ENCODE measurements at regions not wholly inside any gene's neighbourhood (a gene's known extent, or its start where the extent isn't known, plus 50 kb on each side); places are given as distances from the start of the nearest gene placed in this dataset.

DNA sequence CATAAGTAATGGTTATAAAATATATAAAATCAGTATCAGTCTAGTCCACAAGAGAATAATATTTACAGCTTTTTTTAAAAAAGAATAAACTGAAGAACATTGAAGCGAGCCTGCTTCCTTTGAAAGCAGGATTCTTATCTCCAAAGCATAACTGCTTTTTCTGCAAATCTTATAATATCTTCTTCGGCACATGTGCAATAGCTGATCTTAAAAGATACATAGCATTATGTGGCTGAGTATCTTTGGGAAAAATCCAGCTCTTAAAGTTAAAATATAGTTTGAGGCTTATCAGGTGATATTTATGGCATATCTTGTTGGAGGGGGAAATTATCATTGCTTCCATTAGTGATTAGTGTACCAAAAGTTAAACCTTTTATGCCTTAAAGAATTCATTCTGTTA lies 523.9 kb upstream of the ADGRL4 start:
- in situ Hi-C loops (cut with MboI; ENCODE audit: low sequenced_read_pairs, unreplicated experiment): no loop called here
- TF ChIP-seq, protein P1, sequence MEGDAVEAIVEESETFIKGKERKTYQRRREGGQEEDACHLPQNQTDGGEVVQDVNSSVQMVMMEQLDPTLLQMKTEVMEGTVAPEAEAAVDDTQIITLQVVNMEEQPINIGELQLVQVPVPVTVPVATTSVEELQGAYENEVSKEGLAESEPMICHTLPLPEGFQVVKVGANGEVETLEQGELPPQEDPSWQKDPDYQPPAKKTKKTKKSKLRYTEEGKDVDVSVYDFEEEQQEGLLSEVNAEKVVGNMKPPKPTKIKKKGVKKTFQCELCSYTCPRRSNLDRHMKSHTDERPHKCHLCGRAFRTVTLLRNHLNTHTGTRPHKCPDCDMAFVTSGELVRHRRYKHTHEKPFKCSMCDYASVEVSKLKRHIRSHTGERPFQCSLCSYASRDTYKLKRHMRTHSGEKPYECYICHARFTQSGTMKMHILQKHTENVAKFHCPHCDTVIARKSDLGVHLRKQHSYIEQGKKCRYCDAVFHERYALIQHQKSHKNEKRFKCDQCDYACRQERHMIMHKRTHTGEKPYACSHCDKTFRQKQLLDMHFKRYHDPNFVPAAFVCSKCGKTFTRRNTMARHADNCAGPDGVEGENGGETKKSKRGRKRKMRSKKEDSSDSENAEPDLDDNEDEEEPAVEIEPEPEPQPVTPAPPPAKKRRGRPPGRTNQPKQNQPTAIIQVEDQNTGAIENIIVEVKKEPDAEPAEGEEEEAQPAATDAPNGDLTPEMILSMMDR (IDR thresholded peaks at IDR 0.05; ENCODE audit: borderline replicate concordance, control extremely low read depth, extremely low read depth, insufficient read depth, missing control alignments): no peak
- no peak for DNase-seq (ENCODE audit: low spot score)

DNA sequence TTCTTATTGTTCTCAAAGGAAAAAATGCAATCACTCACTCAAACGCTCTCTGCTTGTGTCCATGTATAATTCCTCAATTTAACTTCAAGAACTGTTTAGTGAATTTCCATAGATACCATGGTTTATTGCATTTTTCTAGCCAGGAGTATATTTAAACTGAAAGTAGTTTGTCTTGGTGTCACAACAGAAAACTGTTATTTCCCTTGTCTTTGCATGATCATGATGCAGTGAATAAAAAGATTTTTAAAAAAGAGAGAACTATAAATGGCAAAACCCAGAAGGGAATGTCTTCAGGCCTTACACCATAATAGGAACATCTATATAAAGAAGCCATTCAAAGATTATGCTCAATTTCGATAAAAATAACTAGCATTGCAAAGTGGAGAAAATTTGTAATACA lies 523.5 kb upstream of the ADGRL4 start:
- no peak for DNase-seq (ENCODE audit: low spot score)
- TF ChIP-seq, protein P1 (IDR thresholded peaks at IDR 0.05; ENCODE audit: borderline replicate concordance, control extremely low read depth, extremely low read depth, insufficient read depth, missing control alignments): no peak
- in situ Hi-C loops (cut with MboI; ENCODE audit: low sequenced_read_pairs, unreplicated experiment): no loop called here

DNA sequence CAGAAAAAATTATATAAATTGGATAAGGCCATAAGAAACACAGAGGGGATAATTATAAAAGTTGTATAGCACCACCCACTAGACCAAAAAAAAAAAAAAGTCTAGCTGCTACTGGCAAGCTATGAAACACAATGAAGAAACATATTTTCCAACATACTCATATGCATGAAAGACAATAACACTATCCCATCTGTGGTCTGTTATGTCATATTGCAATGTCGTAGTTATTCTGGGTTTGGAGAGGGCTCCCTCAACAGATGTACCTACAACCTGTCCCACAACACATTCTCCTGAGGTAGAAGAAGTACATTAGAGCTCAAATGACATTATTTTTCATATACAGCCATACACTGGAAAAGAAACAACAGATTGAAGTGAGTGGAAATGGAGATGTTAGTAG lies 517.6 kb upstream of the ADGRL4 start:
- no peak for DNase-seq (ENCODE audit: low spot score)
- TF ChIP-seq, protein P1 (IDR thresholded peaks at IDR 0.05; ENCODE audit: borderline replicate concordance, control extremely low read depth, extremely low read depth, insufficient read depth, missing control alignments): no peak
- in situ Hi-C loops (cut with MboI; ENCODE audit: low sequenced_read_pairs, unreplicated experiment): no loop called here

DNA sequence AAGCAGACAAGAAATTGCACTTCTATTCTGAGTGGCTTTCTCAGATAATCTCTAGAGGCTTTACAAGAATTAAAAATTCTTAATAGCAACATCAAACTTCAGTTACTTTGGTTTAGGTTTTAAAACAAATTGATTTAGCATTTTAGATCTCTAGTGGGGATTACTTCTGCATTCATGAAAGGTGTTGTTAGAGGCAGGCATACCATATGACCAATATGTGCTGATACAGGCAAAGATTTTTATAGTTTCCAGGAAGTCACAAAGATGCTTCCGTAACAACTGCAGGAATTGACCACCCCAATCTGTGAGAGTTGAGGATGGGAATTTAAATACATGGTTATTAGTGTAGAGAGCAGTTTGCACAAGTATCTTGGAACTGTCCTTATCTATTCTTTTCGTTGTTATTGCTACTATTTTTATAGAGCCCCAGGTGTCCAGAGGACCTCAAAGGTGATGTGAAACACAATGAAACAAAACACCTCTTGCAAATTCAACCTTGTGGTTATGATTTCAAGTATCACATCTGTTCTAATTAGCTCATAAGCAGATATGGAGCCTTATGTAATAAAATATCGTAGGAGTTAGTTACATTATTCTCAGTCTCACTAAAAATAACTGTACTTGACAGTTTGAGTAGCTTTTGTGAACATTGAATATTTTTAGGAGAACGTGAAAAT lies 512.7 kb upstream of the ADGRL4 start:
- no peak for DNase-seq (ENCODE audit: low spot score)
- TF ChIP-seq, protein P1 (IDR thresholded peaks at IDR 0.05; ENCODE audit: borderline replicate concordance, control extremely low read depth, extremely low read depth, insufficient read depth, missing control alignments): no peak
- in situ Hi-C loops (cut with MboI; ENCODE audit: low sequenced_read_pairs, unreplicated experiment): no loop called here

DNA sequence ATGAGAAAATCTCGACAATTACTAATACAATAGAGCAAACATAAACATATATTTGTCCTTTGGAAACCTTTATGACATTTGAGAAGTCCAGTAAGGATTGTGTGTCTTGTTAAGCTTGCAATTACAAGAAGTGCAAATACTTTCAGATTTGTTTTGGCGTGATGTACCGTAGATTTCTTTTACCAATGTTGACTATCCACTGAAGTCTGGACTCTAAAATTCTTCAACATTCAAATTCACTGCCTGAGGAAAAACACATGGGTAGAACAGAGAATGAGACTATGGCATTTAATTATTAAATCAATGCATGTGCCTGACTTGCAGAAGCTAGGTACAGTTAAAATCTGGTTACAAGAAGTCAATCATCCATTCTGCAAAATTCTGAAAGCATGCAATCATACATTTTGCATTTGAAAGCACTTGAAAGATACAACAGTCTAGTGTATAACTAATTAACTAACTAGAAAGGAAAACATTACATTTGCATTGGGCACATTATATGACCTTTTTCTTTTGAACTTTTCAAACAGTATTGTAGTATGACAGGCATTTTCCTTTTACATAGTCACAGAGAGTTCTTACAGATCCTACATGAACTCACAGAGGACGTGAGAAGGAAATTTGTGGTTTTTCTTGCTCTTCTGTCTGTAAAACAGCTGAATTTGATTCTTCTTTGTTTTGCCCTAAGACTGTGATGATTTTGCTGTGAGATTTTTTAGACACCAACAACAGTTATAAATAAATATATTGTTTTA lies 511.1 kb upstream of the ADGRL4 start:
- TF ChIP-seq, protein P1 (IDR thresholded peaks at IDR 0.05; ENCODE audit: borderline replicate concordance, control extremely low read depth, extremely low read depth, insufficient read depth, missing control alignments): no peak
- no peak for DNase-seq (ENCODE audit: low spot score)
- in situ Hi-C loops (cut with MboI; ENCODE audit: low sequenced_read_pairs, unreplicated experiment): no loop called here

DNA sequence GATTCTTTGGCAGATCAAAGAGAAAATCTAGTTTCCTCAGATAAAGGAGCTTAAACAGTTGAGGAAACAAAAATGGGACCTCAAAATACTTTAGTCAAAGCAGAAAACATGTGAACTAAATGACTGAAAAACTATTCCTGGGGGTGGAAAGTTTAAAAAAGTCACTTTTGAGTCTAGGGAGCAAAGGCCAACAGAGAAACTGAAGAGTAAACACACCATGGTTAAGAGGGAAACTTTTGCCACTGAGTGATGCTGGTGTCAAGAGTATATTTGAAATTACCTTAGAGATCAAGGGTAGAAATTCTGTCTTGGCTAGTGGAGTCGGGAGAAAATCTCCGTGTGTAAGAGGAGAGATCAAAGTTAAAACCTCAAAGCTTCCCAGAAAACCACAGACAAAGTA lies 501.2 kb upstream of the ADGRL4 start:
- in situ Hi-C loops (cut with MboI; ENCODE audit: low sequenced_read_pairs, unreplicated experiment): no loop called here
- DNase-seq (ENCODE audit: low spot score): no peak
- TF ChIP-seq, protein P1 (IDR thresholded peaks at IDR 0.05; ENCODE audit: borderline replicate concordance, control extremely low read depth, extremely low read depth, insufficient read depth, missing control alignments): no peak
